Common myeloid progenitor, CD34-positive (primary cell): ENCODE measurements at regions not wholly inside any gene's neighbourhood (a gene's known extent, or its start where the extent isn't known, plus 50 kb on each side); places are given as distances from the start of the nearest gene placed in this dataset.
"Not testable (repeated sequence)": the region's sequence is repeated elsewhere in the genome, so short reads cannot be mapped to it uniquely, and the experiment has no call there.

Source experiments
- CTCF ChIA-PET: fragments of 350-600 bp; sonication (Branson Sonifier 250); formaldehyde crosslinking; loops from one replicate; lab custom pipeline; 2021; ENCODE audit warnings: antibody characterized with exemption; lab: Charles Lee
- POLR2A ChIA-PET: fragments of 350-600 bp; sonication (Branson Sonifier 250); formaldehyde crosslinking; loops from one replicate; lab custom pipeline; 2021; ENCODE audit warnings: antibody characterized with exemption; lab: Charles Lee
- DNase-seq, 3 donors: peaks; one replicate each; pipeline versions ENCODE4 v3.0.0 to v3.0.0-alpha.2; 2013
- H3K27ac ChIP-seq, 2 experiments: 1 replicate in 1 of 2; 2 replicates in 1 of 2; pipeline ENCODE4 v1.7.0; 2013; ENCODE audit warnings: inconsistent platforms in 2 of 2, low read length in 2 of 2, mild to moderate bottlenecking in 2 of 2, low read depth in 1 of 2, moderate library complexity in 1 of 2; ENCODE audit not compliant: severe bottlenecking in 2 of 2, insufficient read depth in 1 of 2, poor library complexity in 1 of 2
- H3K27me3 ChIP-seq, 5 experiments: replicated peaks in 2 of 5; 1 replicate in 3 of 5; 2 replicates in 2 of 5; pipeline versions ENCODE4 v1.6.1 to v1.7.0; 2013; ENCODE audit warnings: low read length in 4 of 5, mild to moderate bottlenecking in 2 of 5, moderate library complexity in 2 of 5, inconsistent platforms in 1 of 5; ENCODE audit not compliant: insufficient read depth in 5 of 5, control insufficient read depth in 4 of 5
- H3K36me3 ChIP-seq, 4 experiments: 1 replicate in 2 of 4; 2 replicates in 2 of 4; pipeline versions ENCODE4 v1.6.1 to v1.7.0; 2013; ENCODE audit warnings: low read length in 3 of 4, control low read depth in 1 of 4, mild to moderate bottlenecking in 1 of 4; ENCODE audit not compliant: control insufficient read depth in 4 of 4, insufficient read depth in 4 of 4
- H3K4me1 ChIP-seq, 4 experiments: 1 replicate in 3 of 4; 2 replicates in 1 of 4; pipeline versions ENCODE4 v1.6.1 to v1.7.1; 2013; ENCODE audit warnings: low read length in 3 of 4, mild to moderate bottlenecking in 3 of 4, control low read depth in 1 of 4, inconsistent platforms in 1 of 4, moderate library complexity in 1 of 4; ENCODE audit not compliant: control insufficient read depth in 4 of 4, insufficient read depth in 4 of 4; ENCODE audit errors: control extremely low read depth in 1 of 4
- H3K4me3 ChIP-seq, 7 experiments: 1 replicate in 4 of 7; 2 replicates in 3 of 7; pipeline versions ENCODE4 v1.5.1 to v1.7.0; 2013; ENCODE audit warnings: mild to moderate bottlenecking in 7 of 7, low read length in 6 of 7, moderate library complexity in 6 of 7, inconsistent platforms in 2 of 7, low read depth in 2 of 7, control low read depth in 1 of 7; ENCODE audit not compliant: insufficient read depth in 4 of 7, control insufficient read depth in 1 of 7; ENCODE audit errors: extremely low read depth in 1 of 7
- H3K9me3 ChIP-seq, 5 experiments: 1 replicate in 4 of 5; 2 replicates in 1 of 5; pipeline versions ENCODE4 v1.6.1 to v1.7.1; 2013; ENCODE audit warnings: low read length in 4 of 5, mild to moderate bottlenecking in 2 of 5, inconsistent platforms in 1 of 5, low read depth in 1 of 5, moderate library complexity in 1 of 5; ENCODE audit not compliant: control insufficient read depth in 4 of 5, insufficient read depth in 2 of 5; ENCODE audit errors: control extremely low read depth in 1 of 5
- WGBS: methylation state at CpG from one replicate; pipeline ENCODE4 v1.1.5; 2013; ENCODE audit not compliant: insufficient coverage; 5-methylcytosine and 5-hydroxymethylcytosine counted together

DNA sequence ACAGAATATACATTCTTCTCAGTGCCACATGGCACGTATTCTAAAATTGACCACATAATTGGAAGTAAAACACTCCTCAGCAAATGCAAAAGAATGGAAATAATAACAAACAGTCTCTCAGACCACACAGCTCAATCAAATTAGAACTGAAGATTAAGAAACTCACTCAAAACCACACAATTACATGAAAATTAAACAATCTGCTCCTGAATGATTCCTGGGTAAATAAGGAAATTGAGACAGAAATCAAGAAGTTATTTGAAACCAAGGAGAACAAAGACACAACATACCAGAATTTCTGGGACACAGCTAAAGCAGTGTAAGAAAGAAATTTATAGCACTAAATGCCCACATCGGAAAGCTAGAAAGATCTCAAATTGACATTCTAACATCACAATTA, 637.3 kb downstream of the ANKRD50 start:
- DNase-seq, H3K4me3 ChIP-seq, H3K4me1 ChIP-seq, H3K36me3 ChIP-seq, H3K27me3 ChIP-seq, H3K27ac ChIP-seq, POLR2A ChIA-PET: not testable (repeated sequence)
- CTCF ChIA-PET = interaction anchor here (1.0 kb wide), 1 partner anchor 248 kb away, joined by 3 read pairs; no protein-coding TSS in a partner anchor
- 100% methylated on average over 1 of the region's 2 CpGs for WGBS
- H3K9me3 ChIP-seq = peaks cover 0 to 29% (median 6%) of the 10 kb centered on the region in 5 experiments

DNA sequence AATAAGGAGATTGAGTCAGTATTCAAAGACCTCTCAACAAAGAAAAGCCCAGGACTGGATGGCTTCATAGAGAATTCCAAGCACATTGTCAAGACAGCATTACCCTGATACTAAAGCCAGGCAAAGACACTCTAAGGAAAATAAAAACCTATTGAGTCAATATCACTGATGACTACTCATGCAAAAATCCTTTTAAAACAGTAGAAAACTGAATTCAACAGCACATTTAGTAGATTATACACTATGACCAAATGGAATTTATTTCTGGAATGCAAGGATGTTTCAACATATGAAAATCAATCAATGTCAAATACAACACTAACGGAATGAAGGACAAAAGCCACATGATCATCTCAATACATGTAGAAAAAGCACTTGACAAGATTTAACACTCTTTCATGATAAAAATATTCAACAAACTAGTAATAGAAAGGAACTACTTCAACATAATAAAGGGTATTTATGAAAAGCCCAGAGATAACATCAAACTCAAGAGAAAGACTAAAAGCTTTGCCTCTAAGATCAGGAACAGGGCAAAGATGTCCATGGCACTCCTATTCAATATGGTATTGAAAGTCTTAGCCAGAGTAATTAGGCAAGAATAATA, 633.3 kb downstream of the ANKRD50 start:
- H3K27ac ChIP-seq = no peak overlapping the region
- H3K27me3 ChIP-seq = no peaks in the 10 kb centered on the region
- WGBS = no CpG with 5 or more reads among the region's 1 CpG
- DNase-seq = no peak
- no peaks in the 10 kb centered on the region for H3K36me3 ChIP-seq
- ChIA-PET CTCF (no interaction called here), POLR2A (no interaction called here)
- H3K4me1 ChIP-seq = no peaks in the 10 kb centered on the region
- peaks cover 0 to 8% (median 2%) of the 10 kb centered on the region in 5 experiments for H3K9me3 ChIP-seq
- H3K4me3 ChIP-seq = no peak overlapping the region

- DNase-seq = no peak
- Histone ChIP-seq H3K4me3 (no peak overlapping the region), H3K4me1 (peaks cover 0 to 1% (median 0%) of the 10 kb centered on the region in 4 experiments), H3K27ac (no peak overlapping the region), H3K9me3 (peaks cover 0 to 3% (median 2%) of the 10 kb centered on the region in 5 experiments), H3K36me3 (no peaks in the 10 kb centered on the region), H3K27me3 (no peaks in the 10 kb centered on the region)
- POLR2A ChIA-PET = no interaction called here
- WGBS = 94% methylated on average over 3 of the region's 4 CpGs
- CTCF ChIA-PET = interaction anchor here (0.9 kb wide), 1 partner anchor 16 kb away, joined by 3 read pairs; no protein-coding TSS in a partner anchor
Observed at GRCh38 chr4:124083711-124084110, 628.8 kb downstream of the ANKRD50 start.

DNA sequence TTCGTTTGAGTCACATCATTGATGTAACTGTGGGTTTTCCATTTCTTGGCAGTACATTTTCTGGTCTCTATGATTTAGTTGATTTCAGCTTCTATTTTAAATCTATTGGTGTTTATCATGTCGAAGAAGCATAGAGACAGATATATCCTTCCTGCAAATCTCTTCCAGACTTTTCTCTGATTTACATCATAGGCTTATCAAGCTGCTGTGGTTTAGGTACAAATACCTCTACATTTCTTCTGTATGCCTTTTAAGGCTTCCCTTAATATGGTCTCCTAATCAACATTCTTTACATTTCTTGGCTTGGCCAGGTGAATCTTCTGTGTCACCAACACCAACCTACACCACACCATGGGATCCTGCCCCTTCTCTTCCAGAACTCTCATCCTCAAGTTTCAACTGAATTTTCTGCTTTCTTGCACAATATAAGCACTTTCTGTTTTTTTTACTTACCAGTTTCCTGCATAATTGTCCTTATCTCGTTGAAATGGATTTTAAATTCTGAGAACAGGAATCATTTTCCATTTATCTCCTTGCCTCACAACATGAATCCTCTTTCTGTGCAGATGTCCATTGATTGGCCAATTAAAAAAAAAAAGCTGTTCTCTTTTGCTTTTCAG, 626.9 kb downstream of the ANKRD50 start:
- Histone ChIP-seq H3K4me3 (no peak overlapping the region), H3K4me1 (peaks cover 0 to 1% (median 0%) of the 10 kb centered on the region in 4 experiments), H3K36me3 (no peaks in the 10 kb centered on the region), H3K27me3 (no peaks in the 10 kb centered on the region), H3K27ac (no peak overlapping the region), H3K9me3 (no peaks in the 10 kb centered on the region)
- no CpG with 5 or more reads among the region's 3 CpGs for WGBS
- ChIA-PET CTCF (interaction anchor here (1.5 kb wide), 1 partner anchor 312 kb away, joined by 3 read pairs; no protein-coding TSS in a partner anchor), POLR2A (no interaction called here)
- no peak for DNase-seq

DNA sequence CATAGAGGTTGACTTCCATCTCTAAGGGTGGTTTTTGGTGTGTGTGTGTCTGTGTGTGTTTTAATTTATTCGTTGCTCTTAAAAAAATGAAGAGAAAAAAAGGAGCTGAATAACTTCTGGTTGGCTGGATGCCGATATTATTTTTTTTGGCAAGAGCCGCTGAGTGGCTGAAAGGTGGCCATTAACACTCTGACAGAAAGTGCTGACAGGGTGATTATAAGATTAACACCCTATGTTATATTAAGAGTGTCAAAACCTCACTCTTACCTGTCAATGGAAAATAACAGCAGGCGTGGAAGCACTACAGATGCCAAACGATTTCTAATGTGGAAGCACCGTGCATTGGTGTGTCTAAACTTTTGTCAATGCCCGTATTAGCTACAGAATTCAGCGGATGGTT, 622.5 kb downstream of the ANKRD50 start:
- no peak overlapping the region for H3K4me3 ChIP-seq
- H3K4me1 ChIP-seq = peaks cover 0 to 1% (median 0%) of the 10 kb centered on the region in 4 experiments
- H3K9me3 ChIP-seq = no peaks in the 10 kb centered on the region
- POLR2A ChIA-PET = no interaction called here
- H3K36me3 ChIP-seq = no peaks in the 10 kb centered on the region
- WGBS = 100% methylated on average over 5 of the region's 8 CpGs
- no peak overlapping the region for H3K27ac ChIP-seq
- no peak for DNase-seq
- CTCF ChIA-PET = interaction anchor here (0.8 kb wide), 1 partner anchor 317 kb away, joined by 3 read pairs; no protein-coding TSS in a partner anchor
- H3K27me3 ChIP-seq = no peaks in the 10 kb centered on the region

GRCh38 chr4:124092101-124092500, 620.4 kb downstream of the ANKRD50 start:
- no peaks in the 10 kb centered on the region for H3K4me1 ChIP-seq
- no peaks in the 10 kb centered on the region for H3K9me3 ChIP-seq
- ChIA-PET POLR2A (no interaction called here), CTCF (no interaction called here)
- H3K27me3 ChIP-seq = no peaks in the 10 kb centered on the region
- no peaks in the 10 kb centered on the region for H3K36me3 ChIP-seq
- no peak for DNase-seq
- no peak overlapping the region for H3K27ac ChIP-seq
- no peak overlapping the region for H3K4me3 ChIP-seq

GRCh38 chr4:124092541-124092984, 620.0 kb downstream of the ANKRD50 start:
- no peaks in the 10 kb centered on the region for H3K27me3 ChIP-seq
- H3K4me1 ChIP-seq = no peaks in the 10 kb centered on the region
- 100% methylated on average over 2 of the region's 2 CpGs for WGBS
- no peaks in the 10 kb centered on the region for H3K9me3 ChIP-seq
- ChIA-PET POLR2A (no interaction called here), CTCF (no interaction called here)
- no peak overlapping the region for H3K4me3 ChIP-seq
- no peaks in the 10 kb centered on the region for H3K36me3 ChIP-seq
- DNase-seq = no peak
- no peak overlapping the region for H3K27ac ChIP-seq
